Uterus (tissue), 3 donors: ENCODE measurements at regions not wholly inside any gene's neighbourhood (a gene's known extent, or its start where the extent isn't known, plus 50 kb on each side); places are given as distances from the start of the nearest gene placed in this dataset.

Source experiments
- DNase-seq, 2 donors: peaks; one replicate each; pipeline ENCODE4 v3.0.0-alpha.2; 2019 to 2020
- H3K27ac ChIP-seq, 2 donors: fragments of 200-600 bp; sonication (generic); 1 replicate in 1 of 2; 2 replicates in 1 of 2; pipeline ENCODE4 v1.5.1; 2016 to 2018
- H3K27me3 ChIP-seq, 2 donors: fragments of 200-600 bp; sonication (generic); one replicate each; pipeline ENCODE4 v1.5.1; 2018 to 2019; ENCODE audit warnings: control low read depth in 1 of 2
- H3K36me3 ChIP-seq, 2 donors: fragments of 200-600 bp; sonication (generic); one replicate each; pipeline ENCODE4 v1.5.1; 2019; ENCODE audit warnings: control low read depth in 1 of 2
- H3K4me1 ChIP-seq, 2 donors: fragments of 200-600 bp; sonication (generic); one replicate each; pipeline ENCODE4 v1.5.1; 2018 to 2019; ENCODE audit warnings: control low read depth in 1 of 2
- H3K4me3 ChIP-seq, 2 donors: fragments of 200-600 bp; sonication (generic); 1 replicate in 1 of 2; 2 replicates in 1 of 2; pipeline ENCODE4 v1.5.1; 2018 to 2019; ENCODE audit warnings: mild to moderate bottlenecking in 1 of 2
- H3K9me3 ChIP-seq, 2 donors: fragments of 200-600 bp; sonication (generic); one replicate each; pipeline ENCODE4 v1.5.1; 2019; ENCODE audit warnings: control low read depth in 1 of 2
- POLR2A ChIP-seq, 2 donors: fragments of 450-650 bp; IDR thresholded peaks; one replicate each; pipeline ENCODE4 v1.6.1; 2016; ENCODE audit warnings: antibody characterized with exemption in 2 of 2, mild to moderate bottlenecking in 1 of 2, moderate library complexity in 1 of 2
- intact Hi-C: fragments of 100-400 bp; cut with DNase I; formaldehyde crosslinking; loops from one replicate; pipeline ENCODE4 v1.15.1; 2023; ENCODE audit warnings: low total_unique reads
- TF ChIP-seq, protein P1 (sequence below), 4 experiments: fragments of 200-600 bp in 2 of 4; fragments of 450-650 bp in 2 of 4; sonication (generic) in 2 of 4; IDR thresholded peaks; one replicate each; pipeline ENCODE4 v1.5.1; 2016 to 2019; ENCODE audit warnings: antibody characterized with exemption in 4 of 4, mild to moderate bottlenecking in 2 of 4, moderate library complexity in 1 of 4
- donor health status: DM: yes; HTN: yes; CAD: no.

DNA sequence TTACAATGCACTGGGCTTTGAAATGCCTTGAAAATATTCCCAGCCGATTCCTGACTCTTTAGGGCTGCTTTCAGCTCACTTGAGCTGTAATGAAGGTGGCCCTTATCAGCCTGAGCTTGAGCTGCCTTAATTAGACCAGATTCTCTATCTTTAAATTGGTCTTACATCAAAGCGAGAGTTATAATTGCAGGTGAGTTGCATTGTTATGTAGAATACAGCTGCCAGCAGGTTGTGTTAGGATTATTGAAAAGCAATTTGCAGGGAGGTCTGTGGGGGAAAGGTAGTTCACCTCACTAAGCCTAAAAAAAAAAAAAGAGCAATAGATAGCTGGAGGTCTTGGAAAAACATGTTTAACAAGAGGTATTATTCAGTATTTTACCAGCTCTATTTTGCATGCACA lies 142.2 kb upstream of the HABP2 start:
- no peak for TF ChIP-seq POLR2A (IDR thresholded peaks at IDR 0.05)
- TF ChIP-seq, protein P1, sequence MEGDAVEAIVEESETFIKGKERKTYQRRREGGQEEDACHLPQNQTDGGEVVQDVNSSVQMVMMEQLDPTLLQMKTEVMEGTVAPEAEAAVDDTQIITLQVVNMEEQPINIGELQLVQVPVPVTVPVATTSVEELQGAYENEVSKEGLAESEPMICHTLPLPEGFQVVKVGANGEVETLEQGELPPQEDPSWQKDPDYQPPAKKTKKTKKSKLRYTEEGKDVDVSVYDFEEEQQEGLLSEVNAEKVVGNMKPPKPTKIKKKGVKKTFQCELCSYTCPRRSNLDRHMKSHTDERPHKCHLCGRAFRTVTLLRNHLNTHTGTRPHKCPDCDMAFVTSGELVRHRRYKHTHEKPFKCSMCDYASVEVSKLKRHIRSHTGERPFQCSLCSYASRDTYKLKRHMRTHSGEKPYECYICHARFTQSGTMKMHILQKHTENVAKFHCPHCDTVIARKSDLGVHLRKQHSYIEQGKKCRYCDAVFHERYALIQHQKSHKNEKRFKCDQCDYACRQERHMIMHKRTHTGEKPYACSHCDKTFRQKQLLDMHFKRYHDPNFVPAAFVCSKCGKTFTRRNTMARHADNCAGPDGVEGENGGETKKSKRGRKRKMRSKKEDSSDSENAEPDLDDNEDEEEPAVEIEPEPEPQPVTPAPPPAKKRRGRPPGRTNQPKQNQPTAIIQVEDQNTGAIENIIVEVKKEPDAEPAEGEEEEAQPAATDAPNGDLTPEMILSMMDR (IDR thresholded peaks at IDR 0.05): no peak
- no peak overlapping the region for H3K4me3 ChIP-seq
- intact Hi-C loops: no loop called here
- no peaks in the 10 kb centered on the region for H3K36me3 ChIP-seq
- no peaks in the 10 kb centered on the region for H3K9me3 ChIP-seq
- no peak for DNase-seq
- no peak overlapping the region for H3K27ac ChIP-seq
- no peaks in the 10 kb centered on the region for H3K4me1 ChIP-seq
- no peaks in the 10 kb centered on the region for H3K27me3 ChIP-seq

DNA sequence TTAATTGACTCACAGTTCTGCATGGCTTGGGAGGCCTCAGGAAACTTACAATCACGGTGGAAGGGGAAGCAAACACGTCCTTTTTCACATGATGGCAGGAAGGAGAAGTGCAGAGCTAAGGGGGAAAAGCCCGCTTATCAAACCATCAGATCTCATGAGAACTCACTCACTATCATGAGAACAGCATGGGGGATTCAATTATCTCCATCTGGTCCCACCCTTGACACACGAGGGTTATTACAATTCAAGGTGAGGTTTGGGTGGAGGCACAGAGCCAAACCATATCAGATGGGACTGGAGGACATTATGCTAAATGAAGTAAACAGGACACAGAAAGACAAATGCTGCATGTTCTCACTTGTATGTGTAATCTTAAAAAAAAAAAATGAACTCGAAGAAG lies 141.4 kb upstream of the HABP2 start:
- H3K36me3 ChIP-seq: no peaks in the 10 kb centered on the region
- TF ChIP-seq, protein P1 (IDR thresholded peaks at IDR 0.05): no peak
- no peak for TF ChIP-seq POLR2A (IDR thresholded peaks at IDR 0.05)
- intact Hi-C loops: no loop called here
- no peak overlapping the region for H3K4me3 ChIP-seq
- no peaks in the 10 kb centered on the region for H3K4me1 ChIP-seq
- DNase-seq: no peak
- H3K9me3 ChIP-seq: no peaks in the 10 kb centered on the region
- no peak overlapping the region for H3K27ac ChIP-seq
- H3K27me3 ChIP-seq: no peaks in the 10 kb centered on the region

DNA sequence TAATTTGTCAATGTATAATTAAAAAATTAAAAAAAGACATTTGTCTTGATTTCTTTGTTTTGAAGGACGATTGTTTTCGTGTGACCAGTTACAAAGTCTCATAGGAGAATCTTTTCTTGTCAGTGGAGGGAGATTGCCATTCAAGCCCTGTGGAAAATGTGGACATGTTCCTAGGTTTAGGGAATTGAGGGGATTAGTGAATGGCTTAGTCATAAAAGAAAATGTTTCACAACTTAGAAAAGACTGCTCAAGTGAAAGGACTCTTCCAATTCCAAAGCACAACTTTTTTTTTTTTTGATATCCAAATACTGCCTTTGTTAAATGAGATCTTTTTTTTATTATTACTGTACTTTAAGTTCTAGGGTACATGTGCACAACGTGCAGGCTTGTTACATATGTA lies 140.7 kb upstream of the HABP2 start:
- H3K4me1 ChIP-seq: no peaks in the 10 kb centered on the region
- TF ChIP-seq, protein P1 (IDR thresholded peaks at IDR 0.05): no peak
- TF ChIP-seq POLR2A (IDR thresholded peaks at IDR 0.05): no peak
- no peak overlapping the region for H3K4me3 ChIP-seq
- no peaks in the 10 kb centered on the region for H3K27me3 ChIP-seq
- intact Hi-C loops: no loop called here
- no peaks in the 10 kb centered on the region for H3K36me3 ChIP-seq
- DNase-seq: no peak
- H3K9me3 ChIP-seq: no peaks in the 10 kb centered on the region
- H3K27ac ChIP-seq: no peak overlapping the region

GRCh38 chr10:113414543-113414942 lies 138.3 kb upstream of the HABP2 start:
- H3K36me3 ChIP-seq: no peaks in the 10 kb centered on the region
- intact Hi-C loops: no loop called here
- H3K4me1 ChIP-seq: no peaks in the 10 kb centered on the region
- TF ChIP-seq, protein P1 (IDR thresholded peaks at IDR 0.05): no peak
- no peak for TF ChIP-seq POLR2A (IDR thresholded peaks at IDR 0.05)
- H3K9me3 ChIP-seq: peaks cover 0 to under 1% of the 10 kb centered on the region in 2 donors
- H3K4me3 ChIP-seq: no peak overlapping the region
- DNase-seq: no peak
- H3K27me3 ChIP-seq: no peaks in the 10 kb centered on the region
- H3K27ac ChIP-seq: no peak overlapping the region

DNA sequence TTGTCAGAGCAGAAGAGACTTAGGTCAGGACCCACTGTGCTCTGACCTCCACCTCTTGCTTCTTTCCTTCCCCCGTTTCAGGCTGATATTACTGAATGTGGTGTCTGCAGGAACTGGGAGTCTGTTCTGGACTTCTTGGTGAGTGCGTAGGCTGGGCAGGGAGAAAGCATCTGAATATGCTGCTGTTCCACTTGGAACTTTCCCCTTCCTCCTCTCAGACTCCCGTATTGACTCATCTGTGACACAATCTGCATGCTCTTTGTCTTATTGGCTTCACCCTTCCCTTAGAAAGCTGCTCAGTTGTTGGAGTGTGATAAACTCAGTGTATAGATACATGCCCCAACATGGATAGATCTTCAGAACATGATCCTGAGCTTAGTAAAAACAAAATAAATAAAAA lies 137.6 kb upstream of the HABP2 start:
- Histone ChIP-seq H3K36me3 (no peaks in the 10 kb centered on the region), H3K27ac (no peak overlapping the region), H3K27me3 (no peaks in the 10 kb centered on the region), H3K4me1 (no peaks in the 10 kb centered on the region), H3K9me3 (peaks cover 0 to 5% of the 10 kb centered on the region in 2 donors), H3K4me3 (no peak overlapping the region)
- no peak for TF ChIP-seq POLR2A (IDR thresholded peaks at IDR 0.05)
- TF ChIP-seq, protein P1 (IDR thresholded peaks at IDR 0.05): no peak
- intact Hi-C loops: no loop called here
- DNase-seq: peak in 1 of 2 donors; percentile 19
